ENCODE measurements at regions not wholly inside any gene's neighbourhood (a gene's known extent, or its start where the extent isn't known, plus 50 kb on each side); places are given as distances from the start of the nearest gene placed in this dataset.

GRCh38 chr10:10353326-10353868 is 664.3 kb upstream of the CELF2 start:
- Histone ChIP-seq H3K27me3 (ENCODE audit: insufficient read depth, low read length) (no peaks in the 10 kb centered on the region), H4K20me1 (ENCODE audit: insufficient read depth) (no peaks in the 10 kb centered on the region), H3K9ac (ENCODE audit: low read length) (no peak overlapping the region), H3K9me3 (ENCODE audit: control insufficient read depth in 1 of 2, insufficient read depth in 1 of 2, low read depth in 1 of 2, low read length in 2 of 2) (peaks cover 5 to 19% of the 10 kb centered on the region in 2 experiments; a peak in 2 of 4 replicates), H3K36me3 (ENCODE audit: control insufficient read depth in 1 of 2, insufficient read depth in 2 of 2, low read length in 2 of 2) (no peaks in the 10 kb centered on the region), H3K4me3 (replicated peaks in 1 of 2; ENCODE audit: low read depth in 1 of 2, low read length in 2 of 2) (no peak overlapping the region), H3K4me2 (ENCODE audit: low read length) (no peak overlapping the region), H2AFZ (ENCODE audit: low read depth, low read length, poor library complexity, severe bottlenecking) (no peak overlapping the region), H3K4me1 (ENCODE audit: control insufficient read depth in 1 of 2, insufficient read depth in 2 of 2, low read length in 2 of 2) (no peaks in the 10 kb centered on the region), H3K79me2 (ENCODE audit: insufficient read depth, low read length) (no peaks in the 10 kb centered on the region), H3K27ac (ENCODE audit: low read depth, low read length) (no peak overlapping the region), H3K9me2 (ENCODE audit: insufficient read depth) (no peaks in the 10 kb centered on the region)
- POLR2A ChIA-PET, result no interaction called here
- DNase-seq (ENCODE audit: low read depth, low spot score) (no peak), ATAC-seq (no peak)
- intact Hi-C loops (cut with micrococcal nuclease), result no loop called here
- RAD21 ChIA-PET (ENCODE audit: low non-redundant PET in 1 of 2, low total read pairs in 2 of 2, uncharacterized antibody in 2 of 2, unreplicated experiment in 2 of 2), result no interaction called here
- CTCF ChIA-PET, result no interaction called here
- TF ChIP-seq JUND (IDR thresholded peaks at IDR 0.05), result no peak
- TF ChIP-seq TCF7L2 (IDR thresholded peaks at IDR 0.05; ENCODE audit: borderline replicate concordance, extremely low read depth, insufficient read depth, insufficient read length), result no peak
- BruUV-seq (replicated peaks), result no TSS peak

GRCh38 chr10:10359263-10359662 is 658.4 kb upstream of the CELF2 start:
- BruUV-seq (replicated peaks), result no TSS peak
- no peaks in the 10 kb centered on the region for H3K9me2 ChIP-seq (ENCODE audit: insufficient read depth)
- POLR2A ChIA-PET, result no interaction called here
- H3K9me3 ChIP-seq (ENCODE audit: control insufficient read depth in 1 of 2, insufficient read depth in 1 of 2, low read depth in 1 of 2, low read length in 2 of 2), result peaks cover 7 to 43% of the 10 kb centered on the region in 2 experiments; a peak in 2 of 4 replicates
- CTCF ChIA-PET, result no interaction called here
- ATAC-seq, result no peak
- no peak overlapping the region for H3K9ac ChIP-seq (ENCODE audit: low read length)
- TF ChIP-seq EGR1 (IDR thresholded peaks at IDR 0.05; ENCODE audit: low read depth), result no peak
- no peak for TF ChIP-seq POLR2A (IDR thresholded peaks at IDR 0.05; ENCODE audit: borderline replicate concordance, extremely low read depth, insufficient read depth, insufficient read length)
- TF ChIP-seq MAX (IDR thresholded peaks at IDR 0.05), result no peak
- TF ChIP-seq CBX3 (IDR thresholded peaks at IDR 0.05; ENCODE audit: low read depth), result no peak
- TF ChIP-seq SP1 (IDR thresholded peaks at IDR 0.05; ENCODE audit: low read depth), result no peak
- no peak for TF ChIP-seq ZNF274 (IDR thresholded peaks at IDR 0.05; ENCODE audit: low read depth, low read length)
- no peak for TF ChIP-seq JUND (IDR thresholded peaks at IDR 0.05)
- no peak for TF ChIP-seq EZH2phosphoT487 (IDR thresholded peaks at IDR 0.05; ENCODE audit: borderline replicate concordance)
- no peak for TF ChIP-seq POLR2AphosphoS5 (IDR thresholded peaks at IDR 0.05; ENCODE audit: low read depth, low read length)
- TF ChIP-seq ELF1 (IDR thresholded peaks at IDR 0.05; ENCODE audit: borderline replicate concordance, low read depth), result no peak
- no peak for TF ChIP-seq FOSL1 (IDR thresholded peaks at IDR 0.05; ENCODE audit: low read depth)
- no peak for TF ChIP-seq YY1 (IDR thresholded peaks at IDR 0.05; ENCODE audit: extremely low read depth, insufficient replicate concordance, low read depth, low read length)
- TF ChIP-seq REST (IDR thresholded peaks at IDR 0.05; ENCODE audit: low read depth), result no peak
- no peak for TF ChIP-seq SIN3A (IDR thresholded peaks at IDR 0.05; ENCODE audit: low read depth)
- no peak for TF ChIP-seq ATF3 (IDR thresholded peaks at IDR 0.05)
- TF ChIP-seq TCF7L2 (IDR thresholded peaks at IDR 0.05; ENCODE audit: borderline replicate concordance, extremely low read depth, insufficient read depth, insufficient read length), result no peak
- TF ChIP-seq ZFX (IDR thresholded peaks at IDR 0.05), result no peak
- TF ChIP-seq CEBPB (IDR thresholded peaks at IDR 0.05; ENCODE audit: low read depth), result no peak
- no peak overlapping the region for H3K4me3 ChIP-seq (replicated peaks in 1 of 2; ENCODE audit: low read depth in 1 of 2, low read length in 2 of 2)
- no peaks in the 10 kb centered on the region for H3K4me1 ChIP-seq (ENCODE audit: control insufficient read depth in 1 of 2, insufficient read depth in 2 of 2, low read length in 2 of 2)
- RAD21 ChIA-PET (ENCODE audit: low non-redundant PET in 1 of 2, low total read pairs in 2 of 2, uncharacterized antibody in 2 of 2, unreplicated experiment in 2 of 2), result no interaction called here
- no peaks in the 10 kb centered on the region for H3K27me3 ChIP-seq (ENCODE audit: insufficient read depth, low read length)
- intact Hi-C loops (cut with micrococcal nuclease), result no loop called here
- DNase-seq (ENCODE audit: low read depth, low spot score), result no peak
- H2AFZ ChIP-seq (ENCODE audit: low read depth, low read length, poor library complexity, severe bottlenecking), result no peak overlapping the region
- no peak overlapping the region for H3K4me2 ChIP-seq (ENCODE audit: low read length)
- no peak overlapping the region for H3K27ac ChIP-seq (ENCODE audit: low read depth, low read length)
- H3K36me3 ChIP-seq (ENCODE audit: control insufficient read depth in 1 of 2, insufficient read depth in 2 of 2, low read length in 2 of 2), result no peaks in the 10 kb centered on the region
- H4K20me1 ChIP-seq (ENCODE audit: insufficient read depth), result no peaks in the 10 kb centered on the region
- no peaks in the 10 kb centered on the region for H3K79me2 ChIP-seq (ENCODE audit: insufficient read depth, low read length)

Data from HCT116 (cell line).